NCI-H1417 treated with DMSO at 0.1 percent for 48 hours (cell line): ENCODE measurements at regions not wholly inside any gene's neighbourhood (a gene's known extent, or its start where the extent isn't known, plus 50 kb on each side); places are given as distances from the start of the nearest gene placed in this dataset.

Experiments used
- DNase-seq: peaks from one replicate; lab custom pipeline; 2025; lab: John Stamatoyannopoulos, UW

GRCh38 chr13:63107179-63107943 is 1691.7 kb upstream of the PCDH20 start:
- DNase-seq = no peak

- no peak for DNase-seq
Measured at GRCh38 chr13:63094717-63095116, 1679.1 kb upstream of the PCDH20 start.

GRCh38 chr13:63093907-63094469 is 1678.3 kb upstream of the PCDH20 start:
- DNase-seq = no peak

GRCh38 chr13:63092456-63092855 is 1676.8 kb upstream of the PCDH20 start:
- DNase-seq = no peak

- no peak for DNase-seq
Measured at GRCh38 chr13:63090524-63090923, 1674.9 kb upstream of the PCDH20 start.

- no peak for DNase-seq
Measured at GRCh38 chr13:63088226-63088625, 1672.6 kb upstream of the PCDH20 start.

GRCh38 chr13:63086286-63086685 is 1670.6 kb upstream of the PCDH20 start:
- DNase-seq = no peak

- no peak for DNase-seq
Measured at GRCh38 chr13:63085851-63086250, 1670.2 kb upstream of the PCDH20 start.

- no peak for DNase-seq
Measured at GRCh38 chr13:63081400-63082014, 1665.9 kb upstream of the PCDH20 start.

GRCh38 chr13:63075126-63075525 is 1659.5 kb upstream of the PCDH20 start:
- DNase-seq = no peak

- no peak for DNase-seq
Measured at GRCh38 chr13:63050287-63050686, 1634.6 kb upstream of the PCDH20 start.

- DNase-seq = no peak
Measured at GRCh38 chr13:63048653-63049052, 1633.0 kb upstream of the PCDH20 start.

GRCh38 chr13:63044589-63045313 is 1629.1 kb upstream of the PCDH20 start:
- DNase-seq = no peak

GRCh38 chr13:63042686-63043085 is 1627.0 kb upstream of the PCDH20 start:
- DNase-seq = no peak

- no peak for DNase-seq
Measured at GRCh38 chr13:63041640-63042414, 1626.2 kb upstream of the PCDH20 start.

- no peak for DNase-seq
Measured at GRCh38 chr13:63026285-63026797, 1610.7 kb upstream of the PCDH20 start.

- no peak for DNase-seq
Measured at GRCh38 chr13:63025741-63026140, 1610.1 kb upstream of the PCDH20 start.

GRCh38 chr13:63024458-63024857 is 1608.8 kb upstream of the PCDH20 start:
- no peak for DNase-seq

GRCh38 chr13:63011996-63012395 is 1596.3 kb upstream of the PCDH20 start:
- DNase-seq = no peak

GRCh38 chr13:63010072-63010658 is 1594.5 kb upstream of the PCDH20 start:
- no peak for DNase-seq

- no peak for DNase-seq
Measured at GRCh38 chr13:63005625-63006024, 1590.0 kb upstream of the PCDH20 start.
